ENCODE measurements at regions not wholly inside any gene's neighbourhood (a gene's known extent, or its start where the extent isn't known, plus 50 kb on each side); places are given as distances from the start of the nearest gene placed in this dataset.
"Not testable (repeated sequence)": the region's sequence is repeated elsewhere in the genome, so short reads cannot be mapped to it uniquely, and the experiment has no call there.

DNA sequence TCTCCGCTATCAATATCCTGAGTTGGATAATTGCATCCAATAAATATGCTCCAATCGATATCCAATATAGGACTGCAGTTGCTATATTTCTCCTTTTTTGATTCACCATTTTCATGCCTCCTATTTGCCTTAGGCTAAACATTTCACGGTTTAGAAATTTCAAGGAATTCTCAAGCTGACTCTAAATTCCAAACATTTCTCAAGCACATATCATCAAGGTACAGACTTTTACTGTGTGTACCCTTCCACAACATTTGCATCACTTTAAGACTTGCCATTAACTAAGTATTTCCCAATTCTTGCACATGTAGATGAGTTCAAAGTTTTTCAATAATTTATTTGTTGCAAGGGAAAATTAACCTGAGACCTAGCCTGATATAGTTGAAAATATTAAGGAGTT, 795.2 kb upstream of the TMPRSS15 start:
- DNase-seq = no peak
- TF ChIP-seq CTCF (IDR thresholded peaks at IDR 0.05) (no peak), EP300 (IDR thresholded peaks at IDR 0.05) (no peak), POLR2AphosphoS5 (IDR thresholded peaks at IDR 0.05) (no peak), POLR2A (IDR thresholded peaks at IDR 0.05) (no peak)
- H3K36me3 ChIP-seq = no peaks in the 10 kb centered on the region
- no peak overlapping the region for H3K27ac ChIP-seq
- H3K4me3 ChIP-seq = no peak overlapping the region
- H3K27me3 ChIP-seq = no peaks in the 10 kb centered on the region
- ATAC-seq (ENCODE audit: low FRiP score in 2 of 2) = no peak
- 73 to 85% methylated on average over 3 of the region's 3 CpGs for WGBS, 2 donors
- H3K4me1 ChIP-seq = no peaks in the 10 kb centered on the region
- no peaks in the 10 kb centered on the region for H3K9me3 ChIP-seq

DNA sequence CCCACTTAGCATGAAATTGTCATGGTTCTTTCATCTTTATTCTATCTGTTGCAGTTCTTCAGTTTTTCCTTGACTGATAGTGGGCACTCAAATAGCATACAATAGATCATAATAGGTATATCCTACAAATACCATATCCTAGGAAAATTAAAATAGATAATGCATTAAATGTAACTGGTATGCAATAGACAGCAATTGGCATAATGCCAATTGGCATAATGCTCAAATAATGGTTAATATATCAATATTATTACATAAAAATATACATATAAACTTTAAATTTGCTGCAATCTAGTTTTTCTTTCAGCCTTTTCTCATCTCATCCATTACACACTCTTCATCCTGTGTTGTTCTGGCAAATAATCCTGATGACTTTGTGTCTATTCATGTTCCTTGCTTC, 814.6 kb upstream of the TMPRSS15 start:
- H3K27ac ChIP-seq = no peak overlapping the region
- ATAC-seq (ENCODE audit: low FRiP score in 2 of 2) (no peak), DNase-seq (no peak)
- H3K36me3 ChIP-seq = no peaks in the 10 kb centered on the region
- TF ChIP-seq EP300 (IDR thresholded peaks at IDR 0.05) = no peak
- TF ChIP-seq POLR2AphosphoS5 (IDR thresholded peaks at IDR 0.05) = no peak
- TF ChIP-seq CTCF (IDR thresholded peaks at IDR 0.05) = no peak
- no peak for TF ChIP-seq POLR2A (IDR thresholded peaks at IDR 0.05)
- H3K9me3 ChIP-seq = no peaks in the 10 kb centered on the region
- no peaks in the 10 kb centered on the region for H3K27me3 ChIP-seq
- H3K4me3 ChIP-seq = no peak overlapping the region
- H3K4me1 ChIP-seq = no peaks in the 10 kb centered on the region

- ATAC-seq (ENCODE audit: low FRiP score in 2 of 2) (no peak), DNase-seq (no peak)
- Histone ChIP-seq H3K4me1 (no peaks in the 10 kb centered on the region), H3K27me3 (no peaks in the 10 kb centered on the region), H3K4me3 (no peak overlapping the region), H3K27ac (no peak overlapping the region), H3K36me3 (no peaks in the 10 kb centered on the region), H3K9me3 (no peaks in the 10 kb centered on the region)
- TF ChIP-seq POLR2A (IDR thresholded peaks at IDR 0.05) = no peak
- TF ChIP-seq POLR2AphosphoS5 (IDR thresholded peaks at IDR 0.05) = no peak
- TF ChIP-seq EP300 (IDR thresholded peaks at IDR 0.05) = no peak
- no peak for TF ChIP-seq CTCF (IDR thresholded peaks at IDR 0.05)
- 84 to 91% methylated on average over 12 of the region's 12 CpGs for WGBS, 2 donors
Measured at GRCh38 chr21:19224090-19224489, 820.5 kb upstream of the TMPRSS15 start.

DNA sequence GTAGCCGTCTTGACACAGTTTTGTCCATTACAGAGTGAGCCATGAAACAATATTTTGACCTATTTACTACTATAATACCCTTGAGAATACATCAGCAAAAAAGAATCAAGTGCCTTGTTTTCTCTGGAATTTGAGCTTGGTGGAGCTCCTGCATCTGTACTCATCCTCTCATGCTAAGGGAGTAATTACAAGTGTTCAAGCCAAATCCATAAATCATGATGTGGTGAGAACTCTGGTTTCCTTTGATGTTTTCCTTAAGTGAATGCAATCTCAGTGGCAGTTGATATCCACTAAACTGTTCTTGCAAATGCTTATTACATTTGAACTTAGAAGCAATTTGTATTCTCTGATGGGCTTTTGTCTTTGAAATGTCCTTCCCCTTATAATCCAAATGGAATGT, 824.6 kb upstream of the TMPRSS15 start:
- Histone ChIP-seq H3K9me3 (no peaks in the 10 kb centered on the region), H3K36me3 (no peaks in the 10 kb centered on the region), H3K4me3 (no peak overlapping the region), H3K4me1 (no peaks in the 10 kb centered on the region), H3K27ac (no peak overlapping the region), H3K27me3 (no peaks in the 10 kb centered on the region)
- DNase-seq (no peak), ATAC-seq (ENCODE audit: low FRiP score in 2 of 2) (no peak)
- 67 to 73% methylated on average over 1 of the region's 1 CpG for WGBS, 2 donors
- no peak for TF ChIP-seq CTCF (IDR thresholded peaks at IDR 0.05)
- no peak for TF ChIP-seq POLR2A (IDR thresholded peaks at IDR 0.05)
- TF ChIP-seq EP300 (IDR thresholded peaks at IDR 0.05) = no peak
- no peak for TF ChIP-seq POLR2AphosphoS5 (IDR thresholded peaks at IDR 0.05)

- H3K27ac ChIP-seq; H3K4me3 ChIP-seq; H3K9me3 ChIP-seq; H3K27me3 ChIP-seq; H3K36me3 ChIP-seq; H3K4me1 ChIP-seq; ATAC-seq (ENCODE audit: low FRiP score in 2 of 2): not testable (repeated sequence)
- 83 to 92% methylated on average over 12 of the region's 12 CpGs for WGBS, 2 donors
- DNase-seq = peak in 1 of 2 donors; percentile 25
Measured at GRCh38 chr21:19233841-19234240, 830.3 kb upstream of the TMPRSS15 start.
